CD4-positive, alpha-beta T cell (primary cell): ENCODE measurements at regions not wholly inside any gene's neighbourhood (a gene's known extent, or its start where the extent isn't known, plus 50 kb on each side); places are given as distances from the start of the nearest gene placed in this dataset.

Experiments
- ATAC-seq: fragments of 200-7000 bp; cut with Tn5 transposase; one replicate; pipeline ENCODE4 v1.10.0; 2022; ENCODE audit warnings: mild to moderate bottlenecking; ENCODE audit not compliant: poor library complexity
- CTCF ChIA-PET: fragments of 350-600 bp; sonication (Branson Sonifier 250); formaldehyde crosslinking; loops from one replicate; lab custom pipeline; 2021; ENCODE audit warnings: antibody characterized with exemption, inconsistent platforms; lab: Charles Lee
- POLR2A ChIA-PET: fragments of 350-600 bp; sonication (Branson Sonifier 250); formaldehyde crosslinking; loops from one replicate; lab custom pipeline; 2021; ENCODE audit warnings: antibody characterized with exemption, inconsistent platforms; lab: Charles Lee
- DNase-seq, 14 experiments: peaks; one replicate each; pipeline ENCODE4 v3.0.0-alpha.2; 2013 to 2020; ENCODE audit warnings: mixed read lengths in 2 of 14
- H3K27ac ChIP-seq, 2 donors: one replicate each; pipeline versions ENCODE4 v1.5.1 to v1.7.0; 2013; ENCODE audit warnings: low read length in 2 of 2, low read depth in 1 of 2, mild to moderate bottlenecking in 1 of 2
- H3K27me3 ChIP-seq, 2 experiments: 1 replicate in 1 of 2; 2 replicates in 1 of 2; pipeline versions ENCODE4 v1.6.1 to v1.7.0; 2013; ENCODE audit warnings: low read length in 2 of 2, control low read depth in 1 of 2, mild to moderate bottlenecking in 1 of 2, moderate library complexity in 1 of 2; ENCODE audit not compliant: insufficient read depth in 2 of 2, control insufficient read depth in 1 of 2
- H3K36me3 ChIP-seq: one replicate; pipeline ENCODE4 v1.6.1; 2013; ENCODE audit warnings: low read length, control low read depth; ENCODE audit not compliant: insufficient read depth
- H3K4me1 ChIP-seq: one replicate; pipeline ENCODE4 v1.6.1; 2013; ENCODE audit warnings: low read length, control low read depth; ENCODE audit not compliant: insufficient read depth
- H3K4me3 ChIP-seq: one replicate; pipeline ENCODE4 v1.5.1; 2013; ENCODE audit warnings: mild to moderate bottlenecking, low read length, moderate library complexity
- H3K9me3 ChIP-seq, 2 experiments: 1 replicate in 1 of 2; 2 replicates in 1 of 2; pipeline versions ENCODE4 v1.6.1 to v1.7.0; 2013; ENCODE audit warnings: low read length in 2 of 2, mild to moderate bottlenecking in 2 of 2, control low read depth in 1 of 2, moderate library complexity in 1 of 2; ENCODE audit not compliant: control insufficient read depth in 1 of 2, insufficient read depth in 1 of 2
- H3K27ac Mint-ChIP-seq: one replicate; pipeline ENCODE4 v1.8.0; 2020; ENCODE audit warnings: mixed read lengths
- H3K27me3 Mint-ChIP-seq: one replicate; pipeline ENCODE4 v1.8.0; 2021; ENCODE audit warnings: mixed read lengths
- H3K36me3 Mint-ChIP-seq: one replicate; pipeline ENCODE4 v1.8.0; 2021; ENCODE audit warnings: low read depth, mixed read lengths
- H3K4me1 Mint-ChIP-seq: one replicate; pipeline ENCODE4 v1.8.0; 2021; ENCODE audit warnings: low read depth, mixed read lengths
- H3K4me3 Mint-ChIP-seq: one replicate; pipeline ENCODE4 v1.8.0; 2020; ENCODE audit warnings: mild to moderate bottlenecking, mixed read lengths
- H3K9me3 Mint-ChIP-seq: one replicate; pipeline ENCODE4 v1.8.0; 2020; ENCODE audit warnings: mixed read lengths
- CTCF ChIP-seq: fragments of 200-600 bp; IDR thresholded peaks from one replicate; pipeline ENCODE4 v1.8.0; 2022; ENCODE audit warnings: antibody characterized with exemption, mild to moderate bottlenecking
- intact Hi-C, 2 experiments: fragments of 100-400 bp; cut with DNase I in 1 of 2; cut with micrococcal nuclease in 1 of 2; formaldehyde crosslinking; loops; one replicate each; pipeline versions ENCODE4 v1.15.1 to v1.9.0; 2023 to 2025; cut with DNase I, micrococcal nuclease

- no peaks in the 10 kb centered on the region for H3K27me3 Mint-ChIP-seq
- H3K4me3 ChIP-seq = no peak overlapping the region
- no peaks in the 10 kb centered on the region for H3K4me1 ChIP-seq
- no peak for ATAC-seq
- H3K4me1 Mint-ChIP-seq = no peaks in the 10 kb centered on the region
- peaks cover 0 to 9% of the 10 kb centered on the region in 2 experiments for H3K9me3 ChIP-seq
- intact Hi-C loops = no loop called here
- no peaks in the 10 kb centered on the region for H3K36me3 Mint-ChIP-seq
- DNase-seq = no peak
- CTCF ChIA-PET = no interaction called here
- H3K9me3 Mint-ChIP-seq = peaks cover 2% of the 10 kb centered on the region
- no peak overlapping the region for H3K27ac ChIP-seq
- no peaks in the 10 kb centered on the region for H3K27me3 ChIP-seq
- no peak overlapping the region for H3K4me3 Mint-ChIP-seq
- TF ChIP-seq CTCF = no peak
- no peak overlapping the region for H3K27ac Mint-ChIP-seq
- POLR2A ChIA-PET = no interaction called here
- no peaks in the 10 kb centered on the region for H3K36me3 ChIP-seq
These were observed 324.4 kb downstream of the FAT4 start for GRCh38 chr4:125639182-125639621.

GRCh38 chr4:125641611-125642010 is 326.9 kb downstream of the FAT4 start:
- Histone ChIP-seq H3K27me3 (no peaks in the 10 kb centered on the region), H3K4me3 (no peak overlapping the region), H3K27ac (no peak overlapping the region), H3K9me3 (peaks cover 0 to 9% of the 10 kb centered on the region in 2 experiments), H3K36me3 (no peaks in the 10 kb centered on the region), H3K4me1 (no peaks in the 10 kb centered on the region)
- no peaks in the 10 kb centered on the region for H3K4me1 Mint-ChIP-seq
- ATAC-seq = no peak
- POLR2A ChIA-PET = no interaction called here
- DNase-seq = no peak
- H3K36me3 Mint-ChIP-seq = no peaks in the 10 kb centered on the region
- no peak for TF ChIP-seq CTCF
- no peak overlapping the region for H3K4me3 Mint-ChIP-seq
- H3K27me3 Mint-ChIP-seq = no peaks in the 10 kb centered on the region
- no peak overlapping the region for H3K27ac Mint-ChIP-seq
- intact Hi-C loops = no loop called here
- peaks cover 5% of the 10 kb centered on the region for H3K9me3 Mint-ChIP-seq
- CTCF ChIA-PET = no interaction called here

- intact Hi-C loops = no loop called here
- no peaks in the 10 kb centered on the region for H3K36me3 ChIP-seq
- H3K27me3 ChIP-seq = no peaks in the 10 kb centered on the region
- Mint-ChIP-seq H3K27ac (no peak overlapping the region), H3K4me1 (no peaks in the 10 kb centered on the region), H3K9me3 (peaks cover 5% of the 10 kb centered on the region), H3K27me3 (no peaks in the 10 kb centered on the region), H3K36me3 (no peaks in the 10 kb centered on the region), H3K4me3 (no peak overlapping the region)
- ATAC-seq = no peak
- no peaks in the 10 kb centered on the region for H3K4me1 ChIP-seq
- CTCF ChIA-PET = no interaction called here
- H3K27ac ChIP-seq = no peak overlapping the region
- H3K4me3 ChIP-seq = no peak overlapping the region
- H3K9me3 ChIP-seq = peaks cover 0 to 4% of the 10 kb centered on the region in 2 experiments
- POLR2A ChIA-PET = no interaction called here
- no peak for DNase-seq
- TF ChIP-seq CTCF = no peak
These were observed 327.9 kb downstream of the FAT4 start for GRCh38 chr4:125642645-125643044.
